ENCODE measurements at regions not wholly inside any gene's neighbourhood (a gene's known extent, or its start where the extent isn't known, plus 50 kb on each side); places are given as distances from the start of the nearest gene placed in this dataset.
"Not testable (repeated sequence)": the region's sequence is repeated elsewhere in the genome, so short reads cannot be mapped to it uniquely, and the experiment has no call there.

DNA sequence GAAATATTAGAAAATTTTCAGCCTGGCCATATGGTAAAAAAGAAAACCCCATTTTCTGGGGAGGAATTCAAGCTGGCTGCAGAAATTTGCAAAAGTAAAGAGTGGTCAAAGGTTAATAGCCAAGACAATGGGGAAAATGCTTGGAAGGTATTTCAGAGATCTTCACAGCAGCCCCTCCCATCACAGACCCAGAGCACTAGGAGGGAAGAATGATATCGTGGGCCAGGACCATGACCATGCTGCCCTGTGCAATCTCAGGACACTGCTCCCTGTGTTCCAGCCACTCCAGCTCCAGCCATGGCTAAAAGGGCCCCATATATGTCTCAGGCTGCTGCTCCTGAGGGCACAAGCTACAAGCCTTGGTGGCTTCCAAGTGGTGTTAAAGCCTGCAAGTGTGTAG is 93.9 kb upstream of the AGAP1 start:
- DNase-seq (ENCODE audit: low read depth), result no peak

DNA sequence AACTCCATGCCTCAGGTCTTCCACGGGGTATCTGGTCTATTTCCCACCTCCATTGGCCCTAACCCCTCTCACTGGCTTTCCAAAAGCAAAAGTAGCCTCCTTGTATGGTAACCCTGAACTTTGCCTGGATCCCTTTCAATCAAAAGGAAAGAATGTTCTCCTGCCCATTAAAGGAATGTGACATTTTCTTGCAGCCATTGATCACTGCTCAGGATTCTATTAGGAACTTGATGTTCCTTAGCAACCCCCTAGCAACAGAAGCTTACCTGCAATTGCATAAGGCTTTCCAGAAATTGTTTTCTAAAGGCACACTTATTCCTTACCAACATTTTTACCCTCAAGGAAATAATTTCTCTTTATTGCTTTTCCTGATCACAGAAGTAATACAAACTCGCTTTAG is 91.4 kb upstream of the AGAP1 start:
- DNase-seq (ENCODE audit: low read depth), result no peak

DNA sequence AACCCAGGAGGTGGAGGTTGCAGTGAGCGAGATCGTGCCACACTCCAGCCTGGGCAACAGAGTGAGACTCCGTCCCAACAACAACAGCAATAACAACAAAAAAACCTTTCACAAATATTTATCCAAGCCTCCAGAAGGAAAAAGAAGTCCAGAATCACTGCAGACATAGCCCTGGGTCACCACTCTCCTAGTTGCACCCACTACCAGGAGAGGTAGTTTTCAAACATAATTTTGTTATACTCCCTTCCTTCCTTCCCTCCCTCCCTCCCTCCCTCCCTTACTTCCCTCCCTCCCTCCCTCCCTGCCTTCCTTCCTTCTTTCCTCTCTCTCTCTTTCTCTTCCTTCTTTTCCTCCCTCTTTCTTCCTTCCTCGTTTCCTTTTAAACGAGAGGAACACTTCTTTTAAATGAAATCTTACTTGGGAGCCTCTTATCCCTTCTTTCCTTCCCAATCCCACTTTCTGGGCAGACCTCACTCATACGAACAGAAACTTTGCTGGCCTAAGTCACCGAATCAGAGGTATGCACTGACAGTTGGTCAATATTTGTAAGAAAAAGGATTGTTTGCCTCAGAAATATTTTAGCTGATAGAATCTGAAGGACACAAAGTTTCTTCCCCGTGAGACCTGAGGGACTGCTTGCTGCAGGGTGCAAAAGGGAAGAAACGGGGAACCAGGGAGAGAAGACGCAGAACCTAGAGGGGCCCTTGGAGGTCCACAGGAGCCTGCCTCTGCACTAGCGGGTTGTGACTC is 88.1 kb upstream of the AGAP1 start:
- no peak for DNase-seq (ENCODE audit: low read depth)

DNA sequence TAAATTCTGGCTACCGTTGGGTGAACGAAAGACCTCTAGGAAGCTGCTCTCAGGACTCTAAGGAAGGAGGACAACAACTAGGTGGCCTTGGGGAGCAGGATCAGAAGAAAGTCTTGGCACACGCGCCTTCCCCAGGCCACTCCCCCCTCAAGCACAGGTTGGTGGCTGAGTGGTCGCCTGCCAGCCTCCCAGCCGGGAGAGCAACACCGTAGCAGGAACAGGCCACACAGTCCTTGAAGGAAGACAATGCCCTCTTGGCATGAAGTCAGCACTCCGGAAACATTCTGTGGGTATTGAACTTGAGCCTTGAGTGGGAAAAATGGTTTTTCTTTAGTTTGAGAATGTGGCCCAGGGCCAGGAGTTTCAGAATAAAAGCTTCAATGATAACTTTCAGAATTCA is 87.4 kb upstream of the AGAP1 start:
- DNase-seq (ENCODE audit: low read depth), result no peak

DNA sequence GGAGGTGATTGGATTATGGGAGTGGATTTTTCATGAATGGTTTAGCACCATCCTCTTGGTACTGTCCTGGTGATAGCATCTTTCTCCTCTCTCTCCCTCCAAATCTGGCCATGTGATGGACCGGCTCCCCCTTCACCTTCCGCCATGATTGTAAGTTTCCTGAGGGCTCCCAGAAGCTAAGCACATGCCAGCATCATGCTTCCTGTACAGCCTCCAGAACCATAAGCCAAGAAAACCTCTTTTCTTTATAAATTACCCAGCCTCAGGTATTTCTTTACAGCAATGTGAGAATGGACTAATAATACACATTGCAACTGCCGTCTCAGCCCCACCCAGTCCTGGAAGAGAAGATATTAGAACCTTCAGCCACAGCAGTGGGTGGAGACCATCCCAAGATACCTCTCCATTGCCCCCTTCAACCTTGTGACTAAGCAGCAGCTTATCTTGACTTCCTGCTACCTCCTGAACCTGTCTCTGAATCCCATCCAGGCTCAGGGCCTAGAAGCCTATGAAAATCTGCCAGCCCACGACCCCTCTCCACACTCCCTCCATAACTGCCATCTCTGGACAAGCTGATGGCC is 81.8 kb upstream of the AGAP1 start:
- DNase-seq (ENCODE audit: low read depth), result no peak

DNA sequence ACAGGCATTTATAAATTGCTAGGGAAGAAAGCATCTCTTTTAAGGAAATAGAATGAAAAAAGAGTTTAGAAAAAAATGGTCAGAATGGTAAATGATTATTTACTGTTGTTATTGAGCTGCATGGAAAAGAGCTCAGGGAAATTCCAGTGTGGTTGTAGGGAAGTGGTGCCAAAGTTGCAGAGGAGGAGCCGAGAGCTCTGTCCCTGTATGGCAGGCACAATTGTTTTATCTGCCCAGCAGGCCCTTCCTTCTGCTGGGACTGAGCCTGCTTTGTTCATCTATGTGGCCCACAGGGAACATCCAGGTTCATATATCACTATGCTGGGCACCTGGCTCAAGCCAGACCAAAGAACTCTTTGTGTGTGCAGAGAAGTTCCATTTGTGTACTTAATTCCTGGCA is 80.8 kb upstream of the AGAP1 start:
- DNase-seq (ENCODE audit: low read depth), result no peak

DNA sequence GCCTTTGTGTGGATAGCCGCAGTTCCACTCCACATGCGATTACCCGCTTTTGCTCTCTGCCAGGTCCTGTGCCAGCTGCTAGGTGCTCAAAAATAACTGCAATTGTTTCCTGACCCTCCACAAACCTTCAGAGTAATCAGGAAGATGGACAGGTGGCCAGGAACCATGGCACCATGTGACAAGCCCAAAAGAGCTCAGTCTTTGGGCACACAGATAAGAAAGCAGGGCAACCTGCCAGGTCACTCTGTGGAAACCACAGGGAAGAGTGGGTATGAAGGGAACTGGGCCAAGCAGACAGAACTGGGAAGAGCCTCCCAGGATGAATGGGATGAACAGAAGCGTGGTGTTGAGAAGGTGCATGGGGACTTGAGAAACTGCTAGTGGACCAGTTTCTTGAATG is 79.4 kb upstream of the AGAP1 start:
- DNase-seq (ENCODE audit: low read depth), result no peak

DNA sequence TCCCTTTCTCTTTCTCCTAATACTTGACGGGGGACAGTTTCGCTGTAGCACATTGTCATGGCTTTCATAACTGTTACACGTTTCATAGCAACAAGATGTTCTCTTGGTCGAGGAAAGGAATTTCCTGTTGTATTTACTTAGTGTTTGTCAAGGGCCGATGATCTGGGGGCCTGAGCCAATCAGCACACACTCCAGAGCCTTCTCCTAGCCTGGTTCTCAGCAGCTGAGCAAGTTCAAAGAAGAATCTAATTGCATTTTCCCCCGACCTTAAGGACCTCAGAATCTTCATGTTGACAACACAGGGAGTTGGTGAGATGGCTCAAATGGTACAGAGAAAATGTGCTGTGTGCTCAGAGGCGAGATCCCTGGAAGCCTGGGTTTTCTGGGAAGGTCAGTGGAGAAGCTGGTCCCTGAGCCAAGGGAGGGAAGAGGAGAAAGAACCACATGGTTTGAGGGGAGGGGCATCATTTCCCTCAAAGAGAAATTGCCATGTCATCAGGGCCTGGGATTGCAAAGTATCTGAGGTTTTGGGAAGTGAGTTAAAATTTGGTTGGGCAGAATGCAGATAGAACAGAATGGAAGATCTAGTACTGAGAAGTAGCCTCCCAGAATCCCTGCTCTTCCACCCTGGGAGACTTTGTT is 76.9 kb upstream of the AGAP1 start:
- DNase-seq (ENCODE audit: low read depth), result no peak

DNA sequence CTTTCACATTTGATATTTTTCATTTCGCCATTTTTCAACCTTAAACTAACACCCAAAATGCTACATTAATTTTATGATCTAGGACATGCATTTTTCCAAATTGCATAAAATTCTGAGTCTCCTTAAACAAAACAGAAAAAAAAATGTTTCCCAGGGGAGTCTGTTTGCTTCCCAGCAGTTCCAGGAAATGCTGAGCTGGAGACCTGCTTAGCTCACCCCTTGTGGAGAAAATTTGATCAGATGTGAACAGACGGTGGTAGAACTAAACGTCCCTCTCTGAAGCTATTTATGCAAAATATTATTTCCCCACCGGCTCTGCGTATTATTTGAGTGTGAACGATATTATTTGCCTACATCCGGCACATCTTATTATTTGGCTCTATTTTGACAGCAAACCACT is 74.9 kb upstream of the AGAP1 start:
- DNase-seq (ENCODE audit: low read depth), result no peak

DNA sequence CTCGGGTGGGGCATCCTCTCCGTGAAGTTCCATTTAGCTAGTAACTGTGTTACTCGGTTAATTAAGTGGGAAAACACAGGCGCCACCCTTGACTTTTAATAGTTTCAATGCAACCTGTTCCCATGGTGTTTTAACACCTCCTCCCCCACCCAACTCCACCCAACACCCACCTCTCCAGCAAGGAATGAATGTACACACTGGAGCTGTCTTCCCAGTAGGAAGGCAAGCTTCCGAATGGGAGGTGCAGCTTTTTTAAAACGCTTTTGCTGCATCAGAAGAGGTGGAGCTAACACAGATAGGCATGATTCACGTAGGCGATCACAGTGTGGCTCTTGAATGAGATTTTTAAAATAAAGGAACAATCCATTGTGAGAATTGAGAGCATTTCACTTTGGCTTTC is 73.8 kb upstream of the AGAP1 start:
- no peak for DNase-seq (ENCODE audit: low read depth)

DNA sequence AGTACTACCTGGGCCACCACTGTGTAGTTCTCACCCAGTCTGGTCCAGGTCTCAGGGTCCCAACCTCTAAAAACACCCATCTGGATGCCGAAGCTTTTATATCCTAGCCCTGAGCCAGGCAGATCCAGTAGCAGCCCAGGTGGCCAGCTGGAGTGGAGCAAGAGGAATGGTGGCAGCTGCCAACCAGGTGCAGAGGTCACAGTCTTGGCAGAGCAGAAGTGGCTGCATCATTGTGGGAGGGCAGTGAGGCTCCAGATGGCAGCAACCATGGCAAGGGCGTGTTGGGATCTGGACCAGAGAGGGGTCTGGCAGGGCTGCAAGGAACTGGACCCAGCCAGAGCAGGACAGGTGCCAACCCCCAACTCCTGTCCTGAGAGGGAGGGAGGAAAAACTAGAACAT is 72.2 kb upstream of the AGAP1 start:
- DNase-seq (ENCODE audit: low read depth), result no peak

DNA sequence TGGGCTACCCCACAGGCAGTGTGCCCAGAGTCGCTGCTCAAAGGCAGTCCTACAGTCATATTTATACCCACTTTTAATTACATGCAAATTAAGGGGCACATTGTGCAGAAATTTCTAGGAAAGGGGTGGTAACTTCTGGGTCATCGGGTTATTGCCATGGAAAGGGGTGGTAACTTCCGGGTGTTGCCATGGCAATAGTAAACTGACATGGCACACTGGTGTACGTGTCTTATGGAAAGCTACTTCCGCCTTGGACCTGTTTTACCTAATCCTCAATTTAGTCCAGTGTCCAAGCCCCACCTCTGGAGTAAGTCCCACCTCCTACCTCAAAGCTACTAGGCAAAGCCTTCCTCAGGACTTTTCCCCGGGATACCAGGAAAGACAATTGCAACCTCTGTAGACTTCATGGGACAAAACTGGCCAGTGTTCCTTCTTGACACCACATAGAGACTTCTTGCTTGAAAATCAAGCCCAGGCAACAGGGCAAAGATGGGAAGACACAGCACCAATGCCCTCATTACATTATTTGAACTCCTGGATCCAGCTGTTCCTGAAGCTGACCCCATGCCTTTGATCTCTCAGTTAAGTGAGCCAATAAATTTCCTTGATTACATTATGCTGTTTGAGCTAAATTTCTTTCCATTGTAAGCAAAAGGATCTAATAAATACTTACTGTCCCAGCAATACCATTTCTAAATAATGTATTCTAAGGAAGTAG is 63.3 kb upstream of the AGAP1 start:
- no peak for DNase-seq (ENCODE audit: low read depth)

DNA sequence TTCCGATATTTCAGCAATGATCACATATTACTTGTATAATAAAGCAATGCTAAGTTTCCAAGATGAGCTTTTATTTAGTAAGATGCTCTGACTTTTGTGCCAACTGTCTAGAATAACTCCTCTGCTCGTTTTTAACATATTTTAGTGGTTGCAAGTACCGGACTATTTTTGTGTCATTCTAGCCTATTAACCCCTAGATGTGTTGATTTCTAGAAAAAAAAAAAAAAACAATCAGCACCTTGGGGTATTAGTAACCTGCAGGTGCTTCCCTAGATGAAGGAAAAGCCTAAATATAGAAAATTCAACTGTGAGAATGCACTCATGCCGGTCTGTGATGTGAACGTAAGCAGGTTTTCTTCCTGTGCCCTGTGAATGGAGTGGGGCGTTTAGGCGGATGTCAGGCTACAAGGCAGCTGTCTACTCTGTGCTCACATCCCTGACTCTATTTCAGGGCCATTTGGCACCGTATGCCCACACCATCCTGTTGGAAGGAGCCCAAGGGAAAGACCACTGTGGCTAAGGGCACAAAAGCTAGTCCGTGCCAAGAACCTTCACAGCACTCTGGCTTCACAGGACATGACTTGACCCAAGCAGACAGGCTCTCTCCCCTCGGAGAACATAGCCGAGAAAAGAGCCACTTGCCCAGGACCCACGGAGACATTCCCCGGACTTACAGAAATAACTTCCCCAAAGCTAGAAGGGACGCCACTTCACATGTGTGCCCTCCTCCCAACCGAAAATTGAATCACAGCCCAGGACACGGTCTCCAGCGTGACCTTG is 60.9 kb upstream of the AGAP1 start:
- no peak for DNase-seq (ENCODE audit: low read depth)

DNA sequence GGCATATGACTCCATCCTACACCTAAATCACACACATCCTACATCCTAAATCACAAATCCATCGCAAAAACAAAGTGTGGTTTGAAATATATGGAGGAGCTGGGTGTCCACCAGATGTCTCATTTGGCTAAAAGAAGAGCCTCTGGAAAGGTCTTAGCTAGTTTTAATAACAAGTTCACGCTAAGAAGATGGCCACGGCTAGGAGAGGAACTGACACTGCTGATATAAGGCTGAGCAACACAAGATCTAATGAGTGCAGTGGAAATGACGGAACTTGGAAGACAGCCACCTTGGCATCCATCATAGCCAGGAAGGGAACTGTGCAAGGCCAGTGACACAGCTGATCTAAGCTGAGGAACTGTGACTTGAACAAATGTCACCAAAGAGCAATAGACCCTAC is 60.0 kb upstream of the AGAP1 start:
- DNase-seq (ENCODE audit: low read depth), result no peak

DNA sequence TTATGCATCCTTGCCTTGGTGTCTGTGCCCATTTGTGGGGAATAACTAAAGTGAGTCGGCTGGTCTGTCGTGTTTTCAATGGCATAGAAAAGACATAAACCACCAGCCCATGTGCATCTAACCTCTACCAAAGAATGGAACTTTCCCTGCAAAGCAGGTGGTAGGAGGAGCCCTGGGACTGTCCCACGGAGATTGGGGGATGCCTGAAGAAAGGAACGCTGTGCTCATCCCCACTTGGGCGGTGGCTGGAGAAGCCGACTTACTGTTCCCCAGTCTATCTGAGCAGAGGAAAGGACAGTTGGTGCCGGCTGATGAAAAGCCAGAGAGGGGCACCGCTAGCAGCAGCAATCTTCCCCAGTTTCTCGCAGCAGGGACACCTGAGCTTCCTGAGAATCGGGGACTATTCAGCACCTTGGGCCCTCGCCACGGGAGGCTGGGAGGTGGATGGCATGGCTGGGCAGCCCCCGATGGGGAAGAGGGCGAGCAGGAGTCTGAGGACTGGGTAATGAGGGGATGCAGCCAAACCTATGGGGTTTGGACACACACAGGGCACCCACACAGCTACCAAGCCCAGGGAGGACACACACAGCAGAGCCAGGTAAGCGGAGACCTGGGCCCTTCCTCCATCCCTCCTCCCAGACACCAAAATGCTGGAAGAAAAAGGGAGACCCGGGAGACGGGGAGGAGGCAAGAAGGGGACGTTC is 53.7 kb upstream of the AGAP1 start:
- no peak for DNase-seq (ENCODE audit: low read depth)

DNA sequence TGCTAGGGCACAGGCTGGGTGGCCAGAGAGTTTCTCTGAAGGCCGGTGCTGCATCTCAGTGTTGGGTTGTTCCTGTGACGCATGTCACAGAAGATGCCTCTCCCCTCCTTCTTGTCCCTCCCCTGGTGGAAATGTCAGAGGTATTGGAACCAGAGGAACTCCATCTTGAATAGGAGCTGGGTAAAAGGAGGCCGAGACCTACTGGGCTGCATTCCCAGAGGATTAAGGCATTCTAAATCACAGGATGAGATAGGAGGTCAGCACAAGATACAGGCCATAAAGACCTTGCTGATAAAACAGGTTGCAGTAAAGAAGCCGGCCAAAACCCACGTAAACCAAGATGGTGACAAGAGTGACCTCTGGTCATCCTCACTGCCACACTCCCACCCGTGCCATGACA is 50.3 kb upstream of the AGAP1 start:
- DNase-seq (ENCODE audit: low read depth), result not testable (repeated sequence)
